GM10266 (cell line): ENCODE measurements at regions not wholly inside any gene's neighbourhood (a gene's known extent, or its start where the extent isn't known, plus 50 kb on each side); places are given as distances from the start of the nearest gene placed in this dataset.

Source experiments
- DNase-seq: peaks from one replicate; pipeline ENCODE4 v3.0.0; 2012; ENCODE audit errors: extremely low spot score
- CTCF ChIP-seq: IDR thresholded peaks from 2 replicates; pipeline ENCODE4 v1.5.1; 2012; ENCODE audit warnings: mild to moderate bottlenecking, low read depth; ENCODE audit not compliant: control insufficient read depth, insufficient read depth; ENCODE audit errors: missing control alignments

- no peak for TF ChIP-seq CTCF
- no peak for DNase-seq
Measured at GRCh38 chr14:62125793-62126192, 363.6 kb downstream of the SNAPC1 start.

GRCh38 chr14:62126879-62127478 lies 364.8 kb downstream of the SNAPC1 start:
- peak; percentile 40 for DNase-seq
- peak; percentile 72 for TF ChIP-seq CTCF

GRCh38 chr14:62130441-62130840 lies 368.2 kb downstream of the SNAPC1 start:
- DNase-seq, result no peak
- no peak for TF ChIP-seq CTCF

GRCh38 chr14:62133776-62134550 lies 371.7 kb downstream of the SNAPC1 start:
- no peak for TF ChIP-seq CTCF
- no peak for DNase-seq

- no peak for DNase-seq
- no peak for TF ChIP-seq CTCF
Measured at GRCh38 chr14:62138593-62138992, 376.4 kb downstream of the SNAPC1 start.

- TF ChIP-seq CTCF, result no peak
- no peak for DNase-seq
Measured at GRCh38 chr14:62141139-62141538, 378.9 kb downstream of the SNAPC1 start.

GRCh38 chr14:62143245-62143644 lies 381.0 kb downstream of the SNAPC1 start:
- TF ChIP-seq CTCF, result no peak
- DNase-seq, result no peak
